ENCODE measurements at regions not wholly inside any gene's neighbourhood (a gene's known extent, or its start where the extent isn't known, plus 50 kb on each side); places are given as distances from the start of the nearest gene placed in this dataset.

DNA sequence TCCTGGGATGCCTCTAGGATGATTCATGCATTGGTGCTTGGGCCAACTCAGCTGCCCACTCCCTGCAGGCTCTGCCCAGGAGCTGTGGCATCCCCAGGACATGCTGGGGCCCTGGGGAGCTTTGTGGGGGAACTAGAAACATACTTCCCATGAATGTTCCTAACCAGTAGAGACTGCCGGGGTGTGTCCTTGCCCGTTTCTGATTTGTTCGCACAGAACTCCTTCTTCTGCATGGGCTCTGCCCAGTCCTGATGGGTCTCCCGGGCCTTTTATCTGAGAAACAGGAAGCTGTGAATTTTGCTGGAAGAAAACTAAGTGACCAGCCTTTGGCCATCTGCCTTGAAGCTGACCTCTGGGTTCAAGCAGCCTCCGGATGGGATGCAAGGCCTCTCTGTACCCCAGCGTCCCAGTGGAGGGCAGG is 71.6 kb upstream of the RNU6ATAC start (continued):
- no peak for TF ChIP-seq EZH2 (IDR thresholded peaks at IDR 0.05; ENCODE audit: low read depth, low read length, severe bottlenecking)
- TF ChIP-seq YY1 (IDR thresholded peaks at IDR 0.05; ENCODE audit: low read depth, low read length): no peak
- TF ChIP-seq CHD1 (IDR thresholded peaks at IDR 0.05; ENCODE audit: low read depth, low read length): no peak
- no peak for TF ChIP-seq KDM4A (IDR thresholded peaks at IDR 0.05; ENCODE audit: low read depth, low read length, severe bottlenecking)
- no peak for TF ChIP-seq SP2 (IDR thresholded peaks at IDR 0.05; ENCODE audit: low read length)
